ENCODE measurements at regions not wholly inside any gene's neighbourhood (a gene's known extent, or its start where the extent isn't known, plus 50 kb on each side); places are given as distances from the start of the nearest gene placed in this dataset.
A peak's percentile ranks its signal among the peaks of the same experiment; 100 is the strongest.
"Not testable (repeated sequence)": the region's sequence is repeated elsewhere in the genome, so short reads cannot be mapped to it uniquely, and the experiment has no call there.

- DNase-seq (ENCODE audit: low spot score): peak; percentile 20
Observed at GRCh38 chr1:242629396-242629795, 104.9 kb upstream of the PLD5 start.

- DNase-seq (ENCODE audit: low spot score): no peak
Observed at GRCh38 chr1:242623756-242624155, 99.3 kb upstream of the PLD5 start.

GRCh38 chr1:242623119-242623518, 98.6 kb upstream of the PLD5 start:
- no peak for DNase-seq (ENCODE audit: low spot score)

GRCh38 chr1:242613266-242613815, 88.8 kb upstream of the PLD5 start:
- DNase-seq (ENCODE audit: low spot score): no peak

GRCh38 chr1:242610209-242610608, 85.7 kb upstream of the PLD5 start:
- no peak for DNase-seq (ENCODE audit: low spot score)

- DNase-seq (ENCODE audit: low spot score): no peak
Observed at GRCh38 chr1:242605521-242605920, 81.0 kb upstream of the PLD5 start.

GRCh38 chr1:242602001-242602400, 77.5 kb upstream of the PLD5 start:
- no peak for DNase-seq (ENCODE audit: low spot score)

GRCh38 chr1:242593756-242594155, 69.3 kb upstream of the PLD5 start:
- not testable (repeated sequence) for DNase-seq (ENCODE audit: low spot score)

- DNase-seq (ENCODE audit: low spot score): no peak
Observed at GRCh38 chr1:242586360-242586680, 61.8 kb upstream of the PLD5 start.

- DNase-seq (ENCODE audit: low spot score): no peak
Observed at GRCh38 chr1:242585616-242586359, 61.3 kb upstream of the PLD5 start.

- DNase-seq (ENCODE audit: low spot score): no peak
Observed at GRCh38 chr1:242582669-242583068, 58.2 kb upstream of the PLD5 start.

- no peak for DNase-seq (ENCODE audit: low spot score)
Observed at GRCh38 chr1:242579528-242580235, 55.2 kb upstream of the PLD5 start.

All from A172 (cell line).